Activated T-helper 17 cell treated with anti-CD3 and anti-CD28 coated beads, Interleukin-2, amount 50 U/mL, for 72 hours (primary cell): ENCODE measurements at regions not wholly inside any gene's neighbourhood (a gene's known extent, or its start where the extent isn't known, plus 50 kb on each side); places are given as distances from the start of the nearest gene placed in this dataset.
"Not testable (repeated sequence)": the region's sequence is repeated elsewhere in the genome, so short reads cannot be mapped to it uniquely, and the experiment has no call there.

Source experiments
- ATAC-seq: fragments of 150-1000 bp; cut with Tn5 transposase; replicated peaks from 2 replicates; pipeline ENCODE4 v1.10.0; 2021; ENCODE audit warnings: mild to moderate bottlenecking, moderate library complexity
- H3K27ac Mint-ChIP-seq: one replicate; pipeline ENCODE4 v1.8.0; 2022; ENCODE audit warnings: mixed read lengths
- H3K27me3 Mint-ChIP-seq: one replicate; pipeline ENCODE4 v1.8.0; 2022; ENCODE audit warnings: mixed read lengths
- H3K36me3 Mint-ChIP-seq: one replicate; pipeline ENCODE4 v1.8.0; 2022; ENCODE audit warnings: low read depth, mild to moderate bottlenecking, mixed read lengths
- H3K4me1 Mint-ChIP-seq: one replicate; pipeline ENCODE4 v1.8.0; 2022; ENCODE audit warnings: mixed read lengths
- H3K4me3 Mint-ChIP-seq: one replicate; pipeline ENCODE4 v1.8.0; 2022; ENCODE audit warnings: mild to moderate bottlenecking, mixed read lengths
- H3K9me3 Mint-ChIP-seq: one replicate; pipeline ENCODE4 v1.8.0; 2022; ENCODE audit warnings: mixed read lengths

GRCh38 chr5:130627145-130627544, 537.9 kb downstream of the HINT1 start:
- H3K4me3 Mint-ChIP-seq: no peak overlapping the region
- ATAC-seq: no peak
- no peaks in the 10 kb centered on the region for H3K36me3 Mint-ChIP-seq
- no peak overlapping the region for H3K27ac Mint-ChIP-seq
- H3K27me3 Mint-ChIP-seq: no peaks in the 10 kb centered on the region
- H3K4me1 Mint-ChIP-seq: no peaks in the 10 kb centered on the region
- H3K9me3 Mint-ChIP-seq: no peaks in the 10 kb centered on the region

- Mint-ChIP-seq H3K36me3 (no peaks in the 10 kb centered on the region), H3K4me3 (no peak overlapping the region), H3K27me3 (no peaks in the 10 kb centered on the region), H3K27ac (no peak overlapping the region), H3K9me3 (no peaks in the 10 kb centered on the region), H3K4me1 (no peaks in the 10 kb centered on the region)
- ATAC-seq: peak; percentile 24
These were observed 540.3 kb downstream of the HINT1 start for GRCh38 chr5:130624805-130625204.

- ATAC-seq: no peak
- H3K27me3 Mint-ChIP-seq: no peaks in the 10 kb centered on the region
- H3K9me3 Mint-ChIP-seq: no peaks in the 10 kb centered on the region
- no peaks in the 10 kb centered on the region for H3K4me1 Mint-ChIP-seq
- no peak overlapping the region for H3K27ac Mint-ChIP-seq
- H3K36me3 Mint-ChIP-seq: no peaks in the 10 kb centered on the region
- no peak overlapping the region for H3K4me3 Mint-ChIP-seq
These were observed 548.9 kb downstream of the HINT1 start for GRCh38 chr5:130616161-130616560.

GRCh38 chr5:130605234-130605633, 559.8 kb downstream of the HINT1 start:
- no peaks in the 10 kb centered on the region for H3K4me1 Mint-ChIP-seq
- H3K36me3 Mint-ChIP-seq: no peaks in the 10 kb centered on the region
- ATAC-seq: no peak
- no peak overlapping the region for H3K27ac Mint-ChIP-seq
- H3K9me3 Mint-ChIP-seq: no peaks in the 10 kb centered on the region
- no peak overlapping the region for H3K4me3 Mint-ChIP-seq
- H3K27me3 Mint-ChIP-seq: peaks cover 7% of the 10 kb centered on the region

GRCh38 chr5:130596647-130597046, 568.4 kb downstream of the HINT1 start:
- H3K27ac Mint-ChIP-seq, H3K27me3 Mint-ChIP-seq, ATAC-seq, H3K4me3 Mint-ChIP-seq, H3K4me1 Mint-ChIP-seq, H3K9me3 Mint-ChIP-seq, H3K36me3 Mint-ChIP-seq: not testable (repeated sequence)

- Mint-ChIP-seq H3K9me3 (no peaks in the 10 kb centered on the region), H3K4me1 (no peaks in the 10 kb centered on the region), H3K4me3 (no peak overlapping the region), H3K36me3 (no peaks in the 10 kb centered on the region), H3K27ac (no peak overlapping the region), H3K27me3 (no peaks in the 10 kb centered on the region)
- no peak for ATAC-seq
These were observed 584.8 kb downstream of the HINT1 start for GRCh38 chr5:130580264-130580663.

- ATAC-seq: no peak
- H3K36me3 Mint-ChIP-seq: no peaks in the 10 kb centered on the region
- H3K4me1 Mint-ChIP-seq: no peaks in the 10 kb centered on the region
- H3K27me3 Mint-ChIP-seq: peaks cover 5% of the 10 kb centered on the region
- H3K27ac Mint-ChIP-seq: no peak overlapping the region
- H3K9me3 Mint-ChIP-seq: no peaks in the 10 kb centered on the region
- H3K4me3 Mint-ChIP-seq: no peak overlapping the region
These were observed 586.7 kb downstream of the HINT1 start for GRCh38 chr5:130578354-130578753.

GRCh38 chr5:130571076-130571475, 594.0 kb downstream of the HINT1 start:
- ATAC-seq: peak; percentile 28
- Mint-ChIP-seq H3K36me3 (no peaks in the 10 kb centered on the region), H3K27me3 (peaks cover 5% of the 10 kb centered on the region), H3K4me1 (no peaks in the 10 kb centered on the region), H3K9me3 (no peaks in the 10 kb centered on the region), H3K4me3 (no peak overlapping the region), H3K27ac (no peak overlapping the region)

- H3K27me3 Mint-ChIP-seq: peaks cover 4% of the 10 kb centered on the region
- H3K36me3 Mint-ChIP-seq: no peaks in the 10 kb centered on the region
- H3K4me3 Mint-ChIP-seq: no peak overlapping the region
- no peaks in the 10 kb centered on the region for H3K4me1 Mint-ChIP-seq
- no peak overlapping the region for H3K27ac Mint-ChIP-seq
- no peaks in the 10 kb centered on the region for H3K9me3 Mint-ChIP-seq
- no peak for ATAC-seq
These were observed 596.3 kb downstream of the HINT1 start for GRCh38 chr5:130568791-130569190.

GRCh38 chr5:130555429-130555828, 609.6 kb downstream of the HINT1 start:
- Mint-ChIP-seq H3K27me3 (peaks cover 3% of the 10 kb centered on the region), H3K9me3 (peaks cover 3% of the 10 kb centered on the region), H3K4me3 (no peak overlapping the region), H3K4me1 (no peaks in the 10 kb centered on the region), H3K27ac (no peak overlapping the region), H3K36me3 (no peaks in the 10 kb centered on the region)
- no peak for ATAC-seq

GRCh38 chr5:130550562-130550928, 614.5 kb downstream of the HINT1 start:
- no peak overlapping the region for H3K27ac Mint-ChIP-seq
- no peaks in the 10 kb centered on the region for H3K36me3 Mint-ChIP-seq
- H3K4me1 Mint-ChIP-seq: no peaks in the 10 kb centered on the region
- no peak for ATAC-seq
- H3K27me3 Mint-ChIP-seq: peaks cover 18% of the 10 kb centered on the region
- peaks cover 26% of the 10 kb centered on the region for H3K9me3 Mint-ChIP-seq
- no peak overlapping the region for H3K4me3 Mint-ChIP-seq

GRCh38 chr5:130549884-130550561, 615.0 kb downstream of the HINT1 start:
- H3K36me3 Mint-ChIP-seq: no peaks in the 10 kb centered on the region
- peaks cover 31% of the 10 kb centered on the region for H3K9me3 Mint-ChIP-seq
- no peak for ATAC-seq
- no peak overlapping the region for H3K27ac Mint-ChIP-seq
- no peaks in the 10 kb centered on the region for H3K4me1 Mint-ChIP-seq
- peaks cover 18% of the 10 kb centered on the region for H3K27me3 Mint-ChIP-seq
- H3K4me3 Mint-ChIP-seq: no peak overlapping the region

- no peaks in the 10 kb centered on the region for H3K36me3 Mint-ChIP-seq
- H3K27me3 Mint-ChIP-seq: peaks cover 18% of the 10 kb centered on the region
- H3K27ac Mint-ChIP-seq: no peak overlapping the region
- H3K4me3 Mint-ChIP-seq: no peak overlapping the region
- peaks cover 32% of the 10 kb centered on the region for H3K9me3 Mint-ChIP-seq
- no peak for ATAC-seq
- H3K4me1 Mint-ChIP-seq: no peaks in the 10 kb centered on the region
These were observed 618.8 kb downstream of the HINT1 start for GRCh38 chr5:130546211-130546610.

- Mint-ChIP-seq H3K27ac (no peak overlapping the region), H3K4me3 (no peak overlapping the region), H3K4me1 (no peaks in the 10 kb centered on the region), H3K27me3 (peaks cover 17% of the 10 kb centered on the region), H3K36me3 (no peaks in the 10 kb centered on the region), H3K9me3 (peaks cover 32% of the 10 kb centered on the region)
- ATAC-seq: no peak
These were observed 619.8 kb downstream of the HINT1 start for GRCh38 chr5:130545291-130545690.

GRCh38 chr5:130541617-130542221, 623.3 kb downstream of the HINT1 start:
- H3K27ac Mint-ChIP-seq: no peak overlapping the region
- no peak overlapping the region for H3K4me3 Mint-ChIP-seq
- no peaks in the 10 kb centered on the region for H3K36me3 Mint-ChIP-seq
- peaks cover 6% of the 10 kb centered on the region for H3K27me3 Mint-ChIP-seq
- peak; percentile 37 for ATAC-seq
- H3K4me1 Mint-ChIP-seq: no peaks in the 10 kb centered on the region
- peaks cover 15% of the 10 kb centered on the region for H3K9me3 Mint-ChIP-seq
